ENCODE measurements at regions not wholly inside any gene's neighbourhood (a gene's known extent, or its start where the extent isn't known, plus 50 kb on each side); places are given as distances from the start of the nearest gene placed in this dataset.

DNA sequence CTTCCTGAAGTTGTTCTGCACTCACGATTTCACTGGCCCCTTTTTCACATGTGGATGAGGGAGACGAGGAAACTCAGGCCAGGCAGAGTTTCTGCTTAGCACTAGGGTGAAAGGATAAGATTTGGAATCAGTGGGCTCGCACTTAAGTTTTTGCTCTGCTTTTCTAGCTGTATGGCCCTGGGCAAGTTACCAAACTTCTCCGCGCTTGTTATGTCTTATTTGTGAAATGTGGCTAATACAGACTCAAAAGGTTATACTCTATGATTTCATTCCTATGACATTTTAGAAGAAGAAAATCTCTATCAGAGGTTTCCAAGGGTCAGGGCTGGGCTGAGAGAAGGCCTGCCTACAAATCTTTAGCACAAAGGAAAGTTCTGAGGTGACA lies 191.9 kb upstream of the LRIG1 start:
- DNase-seq: peak; percentile 15

DNA sequence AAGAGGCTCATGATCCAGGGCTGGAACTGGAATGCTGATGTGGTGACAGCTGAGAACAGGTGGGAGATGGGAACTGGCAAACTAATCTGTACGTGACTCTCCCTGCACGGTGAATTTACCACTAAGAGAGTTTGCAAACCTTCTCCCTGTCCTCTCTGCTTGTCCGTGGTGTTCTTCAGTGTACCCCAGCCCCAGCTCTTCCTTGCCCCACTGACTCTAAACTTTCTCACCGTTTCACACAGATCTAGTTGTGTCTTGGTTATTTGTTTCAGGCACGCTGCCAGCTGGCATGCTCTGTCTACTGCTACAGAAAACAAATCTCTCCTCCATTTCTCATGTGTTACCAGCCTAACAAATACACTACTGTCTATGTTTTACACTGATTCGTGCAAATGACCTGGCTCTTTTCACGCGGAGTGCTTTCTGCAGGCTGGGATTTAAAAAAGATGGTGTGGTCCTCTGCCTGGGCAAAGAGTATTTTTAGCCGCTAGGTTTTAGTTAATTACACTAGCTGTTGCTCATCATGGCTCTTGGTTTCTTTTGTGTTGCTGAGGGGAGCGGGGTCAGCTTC lies 192.7 kb upstream of the LRIG1 start:
- peak; percentile 31 for DNase-seq

DNA sequence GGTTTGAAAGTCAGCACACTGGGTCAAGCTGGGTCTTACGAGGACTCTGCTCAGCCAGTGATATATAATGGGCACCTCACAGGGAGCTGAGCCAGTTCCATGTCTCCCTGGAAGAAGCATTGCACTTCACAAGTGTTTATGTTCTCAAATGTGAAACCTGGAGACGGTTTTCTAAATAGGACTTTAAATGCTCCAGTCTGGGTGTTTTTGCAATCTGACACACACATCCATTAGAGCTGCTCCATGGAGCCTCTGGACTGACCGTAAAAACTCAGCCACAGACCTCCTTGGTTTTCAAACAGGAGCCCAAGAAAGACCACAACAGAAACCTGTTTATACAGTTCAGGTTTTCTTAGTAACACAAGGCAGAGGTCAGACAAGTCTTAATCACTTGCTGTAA lies 201.3 kb upstream of the LRIG1 start:
- DNase-seq: no peak

DNA sequence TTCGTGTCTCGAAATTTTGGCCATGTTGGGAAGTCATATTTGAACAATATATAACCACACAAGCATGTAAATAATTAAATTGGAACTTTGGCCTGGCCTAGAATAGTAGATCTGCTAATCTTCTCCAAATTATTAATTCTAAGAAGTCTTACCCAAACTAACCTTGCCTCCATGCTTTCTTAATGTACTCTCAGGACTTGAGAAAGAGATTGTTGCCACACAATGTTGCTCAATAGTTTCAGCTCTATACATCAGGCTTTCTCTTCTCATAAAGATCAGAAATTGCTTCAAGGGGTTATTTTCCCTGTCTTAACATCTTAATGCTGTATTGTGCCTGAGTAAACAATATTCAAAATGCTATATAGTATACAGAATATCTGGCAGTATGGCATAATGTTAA lies 202.7 kb upstream of the LRIG1 start:
- DNase-seq: no peak

DNA sequence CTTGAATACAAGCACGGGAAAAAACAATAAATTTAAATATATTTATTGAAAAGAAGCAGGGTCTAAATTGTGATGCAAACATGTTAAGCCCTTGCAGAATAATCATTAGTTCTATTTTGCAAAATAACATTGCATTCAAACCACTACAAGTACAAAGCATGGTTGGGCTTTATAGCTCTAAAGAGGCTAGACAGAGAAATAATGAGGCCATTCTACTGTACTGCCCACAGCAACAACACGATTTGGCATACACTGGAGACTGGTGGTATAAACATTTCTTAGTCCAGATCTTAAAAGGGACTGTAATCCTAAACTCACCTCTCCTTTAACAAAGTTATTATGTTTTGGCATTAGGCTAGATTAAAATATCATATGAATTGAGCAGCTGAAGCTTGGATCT lies 204.3 kb upstream of the LRIG1 start:
- DNase-seq: no peak

DNA sequence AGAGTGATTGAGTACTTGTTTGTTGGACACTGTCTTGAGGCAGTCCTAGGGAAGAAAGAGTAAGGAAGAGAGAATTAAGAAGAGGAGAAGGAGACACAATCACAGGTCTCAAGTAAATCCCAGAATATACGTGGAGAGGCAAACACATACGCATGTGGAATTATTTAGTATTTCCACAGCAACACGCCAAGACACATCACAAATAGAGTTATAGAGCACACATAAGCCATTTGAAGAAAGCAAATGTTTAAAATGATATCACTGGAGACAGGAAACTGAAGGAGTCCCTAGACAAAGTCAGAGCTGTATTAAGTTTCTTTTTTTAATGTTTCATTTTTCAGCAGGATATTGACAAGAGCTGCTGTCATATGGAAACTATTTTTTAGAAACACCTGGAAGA lies 206.1 kb upstream of the LRIG1 start:
- no peak for DNase-seq

DNA sequence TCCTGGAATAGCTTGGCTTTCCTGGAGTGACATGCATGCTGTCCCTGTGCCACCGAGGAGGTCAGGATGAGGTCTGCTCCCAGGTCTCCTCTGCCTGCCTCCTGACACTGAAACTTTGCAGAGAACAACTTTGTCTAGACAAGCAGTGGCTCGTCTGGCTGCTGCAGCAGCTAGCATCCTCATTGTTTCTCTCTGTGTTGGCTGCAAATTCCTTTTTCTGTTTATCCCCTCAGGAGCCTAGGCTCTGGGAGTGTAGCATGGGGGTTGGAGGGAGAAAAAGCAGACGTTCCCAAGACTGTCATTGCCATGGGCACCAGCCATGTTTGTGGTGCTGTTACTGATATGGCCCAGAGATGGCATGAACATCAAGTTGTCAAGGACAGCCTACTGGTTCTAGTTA lies 208.7 kb upstream of the LRIG1 start:
- DNase-seq: no peak

DNA sequence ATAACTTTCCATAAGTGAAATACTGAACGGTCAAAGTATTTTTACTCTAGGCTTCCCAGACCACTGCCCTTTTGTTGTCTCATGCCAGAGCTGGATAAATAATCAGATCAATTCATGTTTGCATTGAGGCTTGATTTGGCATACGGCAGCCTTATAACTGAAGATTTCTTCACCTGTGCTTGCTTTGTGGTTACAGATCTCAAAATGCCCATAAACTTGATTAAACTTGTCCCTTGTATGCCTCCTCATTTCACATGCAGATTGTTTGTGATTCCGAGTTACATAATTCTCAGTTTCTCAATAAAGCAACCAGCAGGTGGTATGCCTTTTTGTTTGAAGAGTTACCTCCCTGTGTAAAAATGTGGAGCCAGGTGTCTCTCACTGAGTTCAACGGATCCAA lies 211.4 kb upstream of the LRIG1 start:
- no peak for DNase-seq

DNA sequence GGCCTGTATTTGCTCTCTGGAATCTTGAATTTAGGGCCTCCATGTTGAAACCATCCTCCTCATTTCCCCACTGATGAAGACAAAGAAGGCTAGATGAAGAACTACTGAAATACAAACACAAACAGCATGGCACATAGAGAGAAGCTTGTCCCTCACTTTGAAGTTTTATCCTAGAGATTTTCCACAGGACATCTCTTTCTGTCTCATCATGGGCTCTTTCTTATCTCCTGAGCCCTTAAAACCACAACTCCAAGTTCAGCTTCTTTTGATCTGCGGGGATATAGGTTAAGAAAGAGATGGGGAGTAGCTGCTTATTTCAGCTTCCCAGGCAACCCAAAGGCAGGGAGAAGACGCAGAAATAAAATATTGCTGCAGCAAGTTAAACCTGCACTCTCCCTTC lies 213.1 kb upstream of the LRIG1 start:
- no peak for DNase-seq

DNA sequence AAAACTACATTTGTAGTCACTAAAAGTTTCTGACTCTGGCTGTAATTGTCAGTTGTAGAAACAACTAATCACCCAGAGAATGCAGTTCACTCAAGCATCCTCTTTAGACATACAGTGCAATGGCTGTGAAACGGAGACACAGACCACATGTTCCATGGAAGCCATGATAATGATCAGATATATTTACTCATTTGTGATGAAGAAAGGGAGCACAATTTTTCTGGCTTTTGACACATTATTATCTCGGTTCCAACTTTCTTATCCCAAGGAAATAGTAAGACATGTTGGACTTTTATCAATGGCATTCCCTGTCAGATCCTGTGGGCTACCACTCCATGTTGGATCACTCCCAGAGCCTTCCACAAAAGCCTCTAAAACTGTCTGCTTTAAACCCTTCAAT lies 215.0 kb upstream of the LRIG1 start:
- DNase-seq: no peak

DNA sequence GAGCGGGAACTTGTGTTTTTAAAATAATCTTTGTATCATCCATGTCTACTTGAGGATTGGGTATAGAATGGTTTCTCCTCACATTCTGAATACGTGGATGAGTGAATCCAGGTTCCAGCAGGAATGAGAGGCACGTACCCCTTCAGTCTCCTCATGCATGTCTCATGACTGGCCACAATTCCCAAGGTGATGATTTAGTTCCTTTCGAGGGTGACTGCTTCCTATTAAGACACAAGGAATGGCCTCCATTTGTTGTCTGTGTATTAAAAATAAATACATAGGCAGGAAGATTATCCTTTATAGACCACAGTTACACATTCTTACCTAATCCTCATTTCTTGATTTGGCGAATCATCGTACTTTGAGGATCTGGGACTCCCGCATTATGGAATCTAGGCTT lies 217.0 kb upstream of the LRIG1 start:
- peak; percentile 40 for DNase-seq

DNA sequence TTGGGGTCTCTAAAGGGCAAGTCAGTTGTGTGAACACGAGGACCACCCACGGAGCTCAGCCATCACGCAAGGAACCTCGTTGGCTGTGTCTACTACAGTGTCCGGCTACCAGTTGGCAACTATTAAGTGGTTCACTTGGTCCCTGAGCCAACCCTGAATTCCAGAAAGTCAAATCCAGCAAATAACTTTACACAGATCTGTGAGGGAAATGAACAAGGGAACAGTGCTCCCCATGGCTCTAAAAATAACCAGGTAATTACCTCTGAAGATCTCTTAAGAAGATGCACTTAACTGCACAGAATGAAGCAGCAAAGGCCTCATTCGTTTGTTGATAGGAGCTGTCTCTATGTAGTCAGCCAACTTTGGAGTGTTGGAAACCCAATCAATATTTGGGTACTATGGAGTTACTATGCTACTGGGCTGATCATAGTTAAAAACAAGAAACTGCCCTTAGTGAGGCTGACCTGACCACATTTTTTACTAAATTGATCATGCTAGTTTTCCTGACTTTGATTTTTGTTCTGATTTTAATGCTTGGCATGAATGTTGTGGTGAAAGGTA lies 219.1 kb upstream of the LRIG1 start:
- DNase-seq: no peak

DNA sequence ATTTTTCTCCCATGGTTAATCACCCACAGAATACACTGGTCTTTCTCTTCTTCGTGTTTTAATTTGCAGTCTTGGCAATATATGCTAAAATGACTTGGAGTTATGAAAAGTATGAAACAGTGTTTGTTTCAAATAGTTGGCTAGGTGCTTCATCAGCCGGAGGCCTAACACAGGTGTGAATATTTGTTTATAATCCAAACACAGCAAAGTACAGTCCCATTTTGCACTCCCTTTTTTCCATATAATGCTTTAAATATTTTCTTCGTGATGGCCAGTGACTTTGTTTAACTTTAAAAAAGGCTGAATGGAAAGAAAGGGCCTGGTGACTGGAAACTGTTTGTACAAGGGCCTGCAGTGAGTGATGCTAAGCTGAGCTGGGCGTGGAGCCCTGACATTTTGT lies 219.7 kb upstream of the LRIG1 start:
- DNase-seq: no peak

DNA sequence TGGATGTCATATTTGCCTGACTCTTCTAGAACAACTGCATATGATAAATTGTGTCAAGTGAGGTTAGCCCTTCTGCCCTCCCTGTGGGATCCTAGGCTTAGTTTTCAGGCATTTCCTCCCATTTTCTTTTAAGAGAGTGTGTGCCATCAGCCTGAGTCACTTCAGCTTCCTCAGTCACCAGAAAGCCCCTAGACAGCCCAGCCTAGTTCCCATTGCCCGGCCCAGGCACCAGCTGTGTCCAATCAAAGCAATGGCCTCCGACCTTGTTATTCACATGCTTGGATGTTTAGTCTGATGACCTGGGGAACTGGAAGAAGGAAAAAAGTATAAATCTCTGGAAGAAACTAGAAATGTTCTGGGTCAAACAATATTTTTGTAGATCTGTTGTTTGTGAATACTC lies 221.9 kb upstream of the LRIG1 start:
- peak; percentile 75 for DNase-seq

DNA sequence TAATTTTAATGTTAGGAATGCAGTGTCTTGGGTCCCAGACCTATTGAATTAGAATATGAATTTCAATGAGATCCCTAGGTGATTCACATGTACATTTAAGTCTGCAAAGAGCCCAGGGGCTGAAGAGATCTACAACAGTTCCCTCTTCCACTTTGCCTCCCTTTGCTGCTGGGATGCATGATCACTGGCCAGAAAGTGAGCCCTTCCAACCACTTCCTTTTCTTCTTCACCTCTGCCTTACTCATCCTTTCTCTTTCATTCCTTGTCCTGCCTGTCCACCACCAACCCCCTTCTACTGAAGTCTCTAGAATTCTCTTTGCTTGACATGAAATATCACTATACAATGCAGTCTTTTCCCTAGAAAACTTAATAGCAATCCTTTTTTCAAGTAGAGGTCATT lies 222.4 kb upstream of the LRIG1 start:
- peak; percentile 13 for DNase-seq

DNA sequence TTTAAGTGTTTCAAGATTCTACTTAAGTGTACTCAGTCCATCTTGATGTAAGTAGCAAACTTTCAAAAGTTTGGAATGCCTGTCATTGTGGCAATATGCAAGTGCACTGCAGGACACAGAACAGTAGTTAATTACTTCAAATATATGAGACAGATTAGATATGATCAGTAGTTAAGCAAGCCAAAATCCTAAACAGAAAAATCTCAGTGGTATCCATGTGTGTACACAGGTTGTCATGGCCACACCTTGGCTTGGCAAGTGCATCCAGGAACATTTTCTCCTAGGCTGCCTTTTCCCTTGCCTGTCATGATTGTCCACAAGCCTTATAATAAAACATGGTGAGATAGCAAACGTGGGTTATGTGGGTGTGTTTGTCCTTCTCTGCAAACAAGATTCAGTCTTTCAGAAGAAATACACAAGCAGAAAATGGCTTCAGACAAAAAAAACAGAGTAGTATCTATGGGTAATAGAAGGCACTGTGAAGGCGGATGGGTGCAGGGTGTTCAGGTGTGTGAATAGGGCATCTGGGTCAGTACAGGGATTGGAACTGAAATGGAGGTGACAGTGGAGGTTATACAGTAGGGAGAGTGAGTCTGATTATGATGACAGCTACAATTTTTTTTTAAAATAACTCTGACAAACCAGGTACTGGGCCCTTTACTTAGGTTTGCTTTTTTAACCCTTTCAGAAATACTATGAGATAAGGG lies 229.0 kb upstream of the LRIG1 start:
- DNase-seq: no peak

DNA sequence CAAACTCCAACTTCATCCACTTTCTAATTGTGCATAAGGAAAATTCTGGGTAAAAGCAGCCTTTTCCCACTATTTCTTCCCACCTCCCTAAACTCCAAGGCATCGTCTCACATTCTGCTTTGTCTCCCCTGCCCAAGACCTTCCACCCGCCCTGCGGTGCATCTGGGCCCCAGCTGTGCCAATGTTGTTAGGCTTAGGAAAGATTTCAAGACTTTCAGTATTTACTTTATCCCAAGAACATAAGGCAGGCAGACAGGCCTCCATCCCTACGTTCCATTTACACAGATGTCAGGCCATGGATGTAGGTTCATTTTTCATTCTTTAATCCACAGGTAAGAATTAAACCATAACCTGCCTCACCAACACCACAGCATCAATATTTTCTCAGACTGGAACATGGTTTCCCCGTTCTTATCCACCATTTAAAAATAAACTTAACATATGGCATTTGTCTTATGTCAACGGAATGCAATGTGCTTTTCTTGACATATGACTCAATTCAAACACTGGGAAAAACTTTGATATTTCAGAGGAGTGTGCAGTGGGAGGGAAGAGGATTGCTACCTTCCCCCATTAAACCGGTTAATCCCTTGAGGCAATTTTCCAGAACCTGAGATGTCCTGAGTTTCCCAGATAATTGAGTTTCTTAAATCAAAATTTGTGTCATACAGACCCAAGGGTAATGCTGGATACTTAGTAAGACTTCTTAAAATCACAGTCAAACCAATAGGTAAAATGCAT lies 238.0 kb upstream of the LRIG1 start:
- peak; percentile 82 for DNase-seq

DNA sequence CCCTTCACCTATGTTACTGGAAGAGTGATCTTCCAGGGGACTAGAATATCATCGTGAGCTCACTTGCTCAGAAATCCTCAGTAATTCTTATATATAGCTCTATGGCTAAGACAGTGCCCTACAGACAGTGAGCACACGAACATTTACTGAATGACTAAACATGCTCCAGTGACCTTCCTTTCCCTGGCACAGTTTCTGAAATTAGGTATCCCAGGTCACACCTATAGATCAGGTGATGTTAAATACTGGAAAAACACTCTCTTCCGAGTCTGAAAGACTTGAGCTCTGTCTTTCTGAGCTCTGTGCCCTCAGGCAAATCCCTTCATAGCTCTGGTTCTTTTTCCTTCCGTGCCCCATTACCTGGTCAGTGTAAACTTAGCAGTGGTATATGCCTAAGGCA lies 239.4 kb upstream of the LRIG1 start:
- no peak for DNase-seq

DNA sequence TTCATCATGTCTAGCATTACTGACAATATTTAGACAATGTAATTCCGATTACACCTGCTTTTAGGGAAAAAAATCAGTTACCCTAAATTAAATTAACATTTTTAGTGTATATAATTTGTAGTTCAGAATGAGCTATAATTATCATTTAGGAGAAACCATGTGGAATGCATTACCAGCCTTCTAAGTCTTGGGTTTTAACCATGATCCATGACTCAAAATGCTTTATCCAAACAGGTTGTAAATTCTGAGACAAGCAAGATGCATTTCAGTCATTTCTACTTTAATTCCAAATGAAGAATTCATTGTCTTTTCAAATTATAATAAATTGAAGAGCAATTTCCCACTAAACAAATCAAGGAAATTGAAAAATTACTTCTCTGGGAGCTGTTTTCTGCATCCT lies 243.7 kb upstream of the LRIG1 start:
- DNase-seq: peak; percentile 61

DNA sequence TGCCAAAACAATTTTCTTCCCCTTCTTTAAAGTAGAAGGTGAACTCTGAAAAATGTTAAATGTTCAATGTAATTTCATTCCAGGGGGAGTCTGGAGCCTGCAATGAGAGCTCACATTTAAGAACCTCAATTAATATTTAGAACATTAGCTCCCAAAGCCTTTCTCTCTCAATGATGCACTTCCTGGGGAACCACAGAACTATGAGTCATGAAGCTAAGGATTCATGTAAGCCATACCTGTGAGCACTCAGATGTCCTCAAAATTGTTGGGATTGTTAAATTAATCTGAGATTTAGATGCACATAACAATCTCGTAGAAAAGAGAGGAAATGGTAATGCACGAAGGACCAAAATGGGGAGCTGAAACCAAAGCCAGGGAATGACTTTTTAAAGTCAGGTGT lies 244.2 kb upstream of the LRIG1 start:
- no peak for DNase-seq

DNA sequence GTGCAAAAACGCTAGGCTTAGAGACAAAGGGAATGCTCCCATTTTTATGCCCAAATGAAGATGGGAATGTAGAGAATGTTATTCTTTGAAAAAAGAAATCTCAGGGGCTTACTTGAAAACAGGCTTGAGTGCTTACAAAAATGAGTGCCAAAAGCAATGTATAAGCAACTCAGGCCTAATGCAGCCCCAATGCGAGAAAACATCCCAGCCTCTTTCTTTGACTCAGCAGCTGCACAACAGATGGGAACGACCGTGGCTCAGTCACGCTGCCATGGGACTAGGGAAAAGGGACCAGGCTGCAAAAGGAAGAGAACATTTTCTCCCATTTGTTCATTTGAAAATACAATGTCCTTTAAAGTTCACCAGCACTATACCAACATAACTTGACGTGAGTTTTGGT lies 246.4 kb upstream of the LRIG1 start:
- peak; percentile 62 for DNase-seq

DNA sequence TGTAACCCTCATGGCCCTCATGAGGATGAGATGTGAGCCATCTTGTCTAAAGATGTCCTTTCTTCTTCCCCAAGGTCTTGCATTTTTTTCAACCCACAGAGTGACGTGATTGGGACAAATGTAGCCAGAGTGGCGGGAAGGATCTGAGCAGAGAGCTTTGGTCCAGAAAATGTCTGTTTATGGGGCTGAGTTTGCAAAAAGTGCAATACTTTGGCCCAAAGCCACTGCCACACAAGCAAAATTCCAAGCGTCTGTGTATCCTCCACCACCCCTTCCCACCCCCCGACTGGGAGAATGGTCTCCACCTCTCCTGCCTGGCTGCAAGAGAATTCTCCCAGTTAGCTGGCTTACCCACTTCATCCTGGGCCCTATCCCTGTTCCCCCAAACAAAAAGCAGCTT lies 246.9 kb upstream of the LRIG1 start:
- DNase-seq: peak; percentile 68

DNA sequence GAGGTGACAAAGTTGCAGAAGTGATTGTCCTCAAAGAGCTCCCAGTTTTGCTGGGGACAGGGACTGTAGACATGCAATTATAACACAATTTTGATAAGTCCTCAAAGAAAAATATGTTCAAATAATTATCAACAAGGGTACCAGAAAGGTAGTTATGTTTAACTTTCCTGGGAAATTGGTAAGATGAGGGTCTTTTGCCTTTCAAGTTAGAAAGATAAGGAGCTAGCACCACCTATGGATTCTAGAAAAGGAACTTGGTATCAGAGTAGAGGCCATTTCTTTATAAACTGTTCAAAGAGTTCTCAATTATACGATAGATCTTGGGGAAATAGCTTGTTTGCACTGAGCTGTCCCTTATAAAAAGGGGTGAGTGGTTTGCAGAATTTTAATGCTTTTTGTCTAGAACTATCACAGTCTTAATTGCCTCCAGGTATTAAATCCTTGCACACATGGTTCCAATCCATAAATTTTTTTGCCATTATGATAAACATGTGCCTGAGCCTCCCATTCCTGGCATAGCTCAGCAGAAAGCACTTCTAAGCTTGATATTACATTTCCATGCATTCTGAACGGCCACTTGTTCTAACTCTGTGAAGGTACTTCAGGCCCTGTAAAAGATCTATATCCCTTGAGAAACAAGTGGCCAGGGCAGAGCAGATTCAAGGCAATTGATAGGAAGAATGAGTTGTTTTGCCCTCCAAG lies 247.5 kb upstream of the LRIG1 start:
- DNase-seq: peak; percentile 57

Data from fibroblast of skin of abdomen (primary cell).